ENCODE measurements at regions not wholly inside any gene's neighbourhood (a gene's known extent, or its start where the extent isn't known, plus 50 kb on each side); places are given as distances from the start of the nearest gene placed in this dataset.

- Histone ChIP-seq H2AFZ (ENCODE audit: low read length) (no peak overlapping the region), H3K27me3 (replicated peaks; ENCODE audit: insufficient read depth, low read length) (no peaks in the 10 kb centered on the region), H3K79me2 (ENCODE audit: low read length) (no peaks in the 10 kb centered on the region), H3K4me3 (ENCODE audit: low read length) (no peak overlapping the region), H3K36me3 (replicated peaks; ENCODE audit: insufficient read depth, low read length) (no peaks in the 10 kb centered on the region), H3K4me2 (ENCODE audit: low read depth, low read length) (no peak overlapping the region), H3K9me2 (replicated peaks; ENCODE audit: insufficient read depth, low read length) (no peaks in the 10 kb centered on the region), H3F3A (ENCODE audit: insufficient read depth, low read length) (no peaks in the 10 kb centered on the region), H3K9me3 (replicated peaks; ENCODE audit: insufficient read depth, low read length) (no peaks in the 10 kb centered on the region), H3K4me1 (ENCODE audit: low read length) (no peaks in the 10 kb centered on the region), H3K9ac (ENCODE audit: low read length) (no peak overlapping the region), H4K20me1 (ENCODE audit: insufficient read depth, low read length) (no peaks in the 10 kb centered on the region), H3K27ac (ENCODE audit: low read length) (no peak overlapping the region)
- DNase-seq = peak; percentile 11
- TF ChIP-seq CTCF (IDR thresholded peaks at IDR 0.05; ENCODE audit: low read length) (no peak), EZH2phosphoT487 (IDR thresholded peaks at IDR 0.05; ENCODE audit: low read length) (no peak), EZH2 (optimal IDR thresholded peaks at IDR 0.05; ENCODE audit: low read depth, low read length) (no peak)
These were observed 295.7 kb downstream of the TMA16 start for GRCh38 chr4:163790231-163790630.

- Histone ChIP-seq H3K4me2 (ENCODE audit: low read depth, low read length) (no peak overlapping the region), H3K4me1 (ENCODE audit: low read length) (no peaks in the 10 kb centered on the region)
These were observed 301.4 kb downstream of the TMA16 start for GRCh38 chr4:163795885-163796284.

GRCh38 chr4:163804001-163804400, 309.5 kb downstream of the TMA16 start:
- H4K20me1 ChIP-seq (ENCODE audit: insufficient read depth, low read length) = no peaks in the 10 kb centered on the region
- no peaks in the 10 kb centered on the region for H3K9me3 ChIP-seq (replicated peaks; ENCODE audit: insufficient read depth, low read length)
- H3K4me3 ChIP-seq (ENCODE audit: low read length) = no peak overlapping the region
- H3K36me3 ChIP-seq (replicated peaks; ENCODE audit: insufficient read depth, low read length) = no peaks in the 10 kb centered on the region
- no peaks in the 10 kb centered on the region for H3K27me3 ChIP-seq (replicated peaks; ENCODE audit: insufficient read depth, low read length)
- no peak overlapping the region for H3K4me2 ChIP-seq (ENCODE audit: low read depth, low read length)
- no peak for DNase-seq
- H3K9me2 ChIP-seq (replicated peaks; ENCODE audit: insufficient read depth, low read length) = no peaks in the 10 kb centered on the region
- no peak overlapping the region for H3K9ac ChIP-seq (ENCODE audit: low read length)
- no peaks in the 10 kb centered on the region for H3K79me2 ChIP-seq (ENCODE audit: low read length)
- H3K4me1 ChIP-seq (ENCODE audit: low read length) = no peaks in the 10 kb centered on the region
- no peaks in the 10 kb centered on the region for H3F3A ChIP-seq (ENCODE audit: insufficient read depth, low read length)
- H2AFZ ChIP-seq (ENCODE audit: low read length) = no peak overlapping the region
- no peak overlapping the region for H3K27ac ChIP-seq (ENCODE audit: low read length)
- TF ChIP-seq CTCF (IDR thresholded peaks at IDR 0.05; ENCODE audit: low read length) (no peak), EZH2 (optimal IDR thresholded peaks at IDR 0.05; ENCODE audit: low read depth, low read length) (no peak), EZH2phosphoT487 (IDR thresholded peaks at IDR 0.05; ENCODE audit: low read length) (no peak)

More at GRCh38 chr4:163795885-163796284, 301.4 kb downstream of the TMA16 start:
- H3F3A ChIP-seq (ENCODE audit: insufficient read depth, low read length) = no peaks in the 10 kb centered on the region
- H3K27ac ChIP-seq (ENCODE audit: low read length) = no peak overlapping the region
- H3K9me2 ChIP-seq (replicated peaks; ENCODE audit: insufficient read depth, low read length) = no peaks in the 10 kb centered on the region
- no peaks in the 10 kb centered on the region for H3K9me3 ChIP-seq (replicated peaks; ENCODE audit: insufficient read depth, low read length)
- H3K9ac ChIP-seq (ENCODE audit: low read length) = no peak overlapping the region
- H2AFZ ChIP-seq (ENCODE audit: low read length) = no peak overlapping the region
- no peak for TF ChIP-seq CTCF (IDR thresholded peaks at IDR 0.05; ENCODE audit: low read length)
- TF ChIP-seq EZH2phosphoT487 (IDR thresholded peaks at IDR 0.05; ENCODE audit: low read length) = no peak
- no peak for TF ChIP-seq EZH2 (optimal IDR thresholded peaks at IDR 0.05; ENCODE audit: low read depth, low read length)
- DNase-seq = no peak
- no peak overlapping the region for H3K4me3 ChIP-seq (ENCODE audit: low read length)
- no peaks in the 10 kb centered on the region for H3K79me2 ChIP-seq (ENCODE audit: low read length)
- no peaks in the 10 kb centered on the region for H3K27me3 ChIP-seq (replicated peaks; ENCODE audit: insufficient read depth, low read length)
- H3K36me3 ChIP-seq (replicated peaks; ENCODE audit: insufficient read depth, low read length) = no peaks in the 10 kb centered on the region
- no peaks in the 10 kb centered on the region for H4K20me1 ChIP-seq (ENCODE audit: insufficient read depth, low read length)
